Right hindlimb (tissue), 1 donor: ENCODE measurements at regions not wholly inside any gene's neighbourhood (a gene's known extent, or its start where the extent isn't known, plus 50 kb on each side); places are given as distances from the start of the nearest gene placed in this dataset.

ENCODE experiments used
- DNase-seq: peaks from one replicate; pipeline ENCODE4 v3.0.0-alpha.2; 2018

GRCh38 chr5:6193310-6193709 lies 185.0 kb downstream of the MED10 start:
- no peak for DNase-seq

- DNase-seq = no peak
Observed at GRCh38 chr5:6190838-6191237, 187.5 kb downstream of the MED10 start.

- no peak for DNase-seq
Observed at GRCh38 chr5:6188976-6189375, 189.4 kb downstream of the MED10 start.

- DNase-seq = no peak
Observed at GRCh38 chr5:6188344-6188743, 190.0 kb downstream of the MED10 start.

GRCh38 chr5:6187501-6187900 lies 190.8 kb downstream of the MED10 start:
- no peak for DNase-seq

- no peak for DNase-seq
Observed at GRCh38 chr5:6185574-6185973, 192.8 kb downstream of the MED10 start.

GRCh38 chr5:6184481-6184880 lies 193.9 kb downstream of the MED10 start:
- DNase-seq = no peak

GRCh38 chr5:6183391-6184390 lies 194.7 kb downstream of the MED10 start:
- no peak for DNase-seq

- DNase-seq = no peak
Observed at GRCh38 chr5:6182271-6182815, 196.0 kb downstream of the MED10 start.

GRCh38 chr5:6181871-6182270 lies 196.5 kb downstream of the MED10 start:
- no peak for DNase-seq

- DNase-seq = no peak
Observed at GRCh38 chr5:6181147-6181729, 197.1 kb downstream of the MED10 start.

GRCh38 chr5:6180231-6180872 lies 198.0 kb downstream of the MED10 start:
- no peak for DNase-seq

- no peak for DNase-seq
Observed at GRCh38 chr5:6178846-6179532, 199.4 kb downstream of the MED10 start.

GRCh38 chr5:6177926-6178325 lies 200.4 kb downstream of the MED10 start:
- DNase-seq = no peak

- no peak for DNase-seq
Observed at GRCh38 chr5:6176102-6176693, 202.1 kb downstream of the MED10 start.

- DNase-seq = no peak
Observed at GRCh38 chr5:6175172-6175854, 203.0 kb downstream of the MED10 start.

- DNase-seq = no peak
Observed at GRCh38 chr5:6169660-6170059, 208.7 kb downstream of the MED10 start.

GRCh38 chr5:6166698-6167394 lies 211.5 kb downstream of the MED10 start:
- DNase-seq = no peak

- DNase-seq = no peak
Observed at GRCh38 chr5:6163913-6164312, 214.4 kb downstream of the MED10 start.

- DNase-seq = no peak
Observed at GRCh38 chr5:6162175-6162574, 216.2 kb downstream of the MED10 start.

- no peak for DNase-seq
Observed at GRCh38 chr5:6161257-6161656, 217.1 kb downstream of the MED10 start.
